ENCODE measurements at regions not wholly inside any gene's neighbourhood (a gene's known extent, or its start where the extent isn't known, plus 50 kb on each side); places are given as distances from the start of the nearest gene placed in this dataset.

- TF ChIP-seq, protein P1, sequence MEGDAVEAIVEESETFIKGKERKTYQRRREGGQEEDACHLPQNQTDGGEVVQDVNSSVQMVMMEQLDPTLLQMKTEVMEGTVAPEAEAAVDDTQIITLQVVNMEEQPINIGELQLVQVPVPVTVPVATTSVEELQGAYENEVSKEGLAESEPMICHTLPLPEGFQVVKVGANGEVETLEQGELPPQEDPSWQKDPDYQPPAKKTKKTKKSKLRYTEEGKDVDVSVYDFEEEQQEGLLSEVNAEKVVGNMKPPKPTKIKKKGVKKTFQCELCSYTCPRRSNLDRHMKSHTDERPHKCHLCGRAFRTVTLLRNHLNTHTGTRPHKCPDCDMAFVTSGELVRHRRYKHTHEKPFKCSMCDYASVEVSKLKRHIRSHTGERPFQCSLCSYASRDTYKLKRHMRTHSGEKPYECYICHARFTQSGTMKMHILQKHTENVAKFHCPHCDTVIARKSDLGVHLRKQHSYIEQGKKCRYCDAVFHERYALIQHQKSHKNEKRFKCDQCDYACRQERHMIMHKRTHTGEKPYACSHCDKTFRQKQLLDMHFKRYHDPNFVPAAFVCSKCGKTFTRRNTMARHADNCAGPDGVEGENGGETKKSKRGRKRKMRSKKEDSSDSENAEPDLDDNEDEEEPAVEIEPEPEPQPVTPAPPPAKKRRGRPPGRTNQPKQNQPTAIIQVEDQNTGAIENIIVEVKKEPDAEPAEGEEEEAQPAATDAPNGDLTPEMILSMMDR (IDR thresholded peaks at IDR 0.05), result no peak
- TF ChIP-seq POLR2A (IDR thresholded peaks at IDR 0.05), result no peak
- no peak for TF ChIP-seq EP300 (IDR thresholded peaks at IDR 0.05; ENCODE audit: low read depth)
Measured at GRCh38 chr4:1547856-1548826, 136.0 kb downstream of the FAM53A start.

Measured in transverse colon (tissue), 3 donors.